GM23338 (cell line): ENCODE measurements at regions not wholly inside any gene's neighbourhood (a gene's known extent, or its start where the extent isn't known, plus 50 kb on each side); places are given as distances from the start of the nearest gene placed in this dataset.

Source experiments
- CREB1 ChIP-seq: fragments of 250-450 bp; sonication (Bioruptor Pico); IDR thresholded peaks from 2 replicates; pipeline ENCODE4 v1.5.0; 2020; ENCODE audit warnings: low read depth, mild to moderate bottlenecking, moderate library complexity
- EZH2 ChIP-seq: fragments of 200-600 bp; sonication (generic); IDR thresholded peaks from one replicate; pipeline ENCODE4 v1.8.0; 2017; ENCODE audit warnings: antibody characterized with exemption, mild to moderate bottlenecking, low read depth; ENCODE audit not compliant: unreplicated experiment
- EZH2phosphoT487 ChIP-seq: fragments of 200-600 bp; sonication (generic); IDR thresholded peaks from one replicate; pipeline ENCODE4 v1.8.1; 2018; ENCODE audit warnings: antibody characterized with exemption; ENCODE audit not compliant: unreplicated experiment
- JUNB ChIP-seq: IDR thresholded peaks from one replicate; pipeline ENCODE4 v1.6.1; 2016; ENCODE audit warnings: antibody characterized with exemption; ENCODE audit not compliant: unreplicated experiment
- NANOG ChIP-seq: IDR thresholded peaks from 2 replicates; pipeline ENCODE4 v1.6.1; 2016; ENCODE audit warnings: antibody characterized with exemption, borderline replicate concordance
- POLR2AphosphoS5 ChIP-seq: IDR thresholded peaks from 2 replicates; pipeline ENCODE4 v1.6.1; 2016; ENCODE audit warnings: antibody characterized with exemption, low read depth
- STAT1 ChIP-seq: IDR thresholded peaks from one replicate; pipeline ENCODE4 v1.6.1; 2016; ENCODE audit warnings: antibody characterized with exemption; ENCODE audit not compliant: unreplicated experiment
- ZNF114 ChIP-seq: fragments of 250-450 bp; sonication (Bioruptor Pico); IDR thresholded peaks from 2 replicates; pipeline ENCODE4 v1.5.0; 2020; ENCODE audit warnings: mild to moderate bottlenecking, moderate library complexity
- ZNF331 ChIP-seq: fragments of 250-450 bp; sonication (Bioruptor Pico); IDR thresholded peaks from 2 replicates; pipeline ENCODE4 v1.5.0; 2020; ENCODE audit warnings: low read depth, mild to moderate bottlenecking, moderate library complexity
- TF ChIP-seq, protein P1 (sequence below), 2 experiments: fragments of 200-600 bp in 1 of 2; sonication (generic) in 1 of 2; conservative IDR thresholded peaks; 2 replicates each; pipeline versions ENCODE4 v1.5.1 to v1.6.1; 2016 to 2017; ENCODE audit warnings: antibody characterized with exemption in 2 of 2, low read depth in 2 of 2, mild to moderate bottlenecking in 2 of 2, moderate library complexity in 1 of 2
- TF ChIP-seq, protein P2 (sequence below): IDR thresholded peaks from one replicate; pipeline ENCODE4 v1.6.1; 2018; ENCODE audit warnings: antibody characterized with exemption; ENCODE audit not compliant: unreplicated experiment
- TF ChIP-seq, protein P3 (sequence below): IDR thresholded peaks from 2 replicates; pipeline ENCODE4 v1.6.1; 2016; ENCODE audit warnings: antibody characterized with exemption

DNA sequence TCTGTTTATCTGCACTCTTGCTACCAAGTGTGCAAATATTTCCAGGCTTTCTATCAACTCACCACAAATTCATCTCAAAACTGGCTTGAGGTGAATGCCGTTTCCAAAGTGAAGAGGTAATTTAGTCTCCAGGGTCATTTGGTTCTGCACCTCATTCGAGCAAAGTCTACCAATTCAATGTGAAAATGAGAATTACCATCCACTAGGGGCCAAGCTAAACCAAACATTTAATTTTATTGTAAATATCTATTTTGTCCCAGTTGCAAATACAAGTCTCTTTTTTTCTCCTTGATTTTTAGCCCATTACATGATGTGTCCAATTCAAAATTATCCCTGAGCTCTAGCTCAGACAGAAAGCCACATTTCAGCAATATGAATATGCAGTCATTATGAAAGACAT lies 152.3 kb upstream of the PTBP2 start:
- TF ChIP-seq CREB1 (CRISPR knock-in tag) (no peak), POLR2AphosphoS5 (no peak), ZNF114 (CRISPR knock-in tag) (no peak), EZH2phosphoT487 (no peak), EZH2 (no peak), STAT1 (no peak), ZNF331 (CRISPR knock-in tag) (no peak), JUNB (no peak), NANOG (no peak)
- TF ChIP-seq, protein P1, sequence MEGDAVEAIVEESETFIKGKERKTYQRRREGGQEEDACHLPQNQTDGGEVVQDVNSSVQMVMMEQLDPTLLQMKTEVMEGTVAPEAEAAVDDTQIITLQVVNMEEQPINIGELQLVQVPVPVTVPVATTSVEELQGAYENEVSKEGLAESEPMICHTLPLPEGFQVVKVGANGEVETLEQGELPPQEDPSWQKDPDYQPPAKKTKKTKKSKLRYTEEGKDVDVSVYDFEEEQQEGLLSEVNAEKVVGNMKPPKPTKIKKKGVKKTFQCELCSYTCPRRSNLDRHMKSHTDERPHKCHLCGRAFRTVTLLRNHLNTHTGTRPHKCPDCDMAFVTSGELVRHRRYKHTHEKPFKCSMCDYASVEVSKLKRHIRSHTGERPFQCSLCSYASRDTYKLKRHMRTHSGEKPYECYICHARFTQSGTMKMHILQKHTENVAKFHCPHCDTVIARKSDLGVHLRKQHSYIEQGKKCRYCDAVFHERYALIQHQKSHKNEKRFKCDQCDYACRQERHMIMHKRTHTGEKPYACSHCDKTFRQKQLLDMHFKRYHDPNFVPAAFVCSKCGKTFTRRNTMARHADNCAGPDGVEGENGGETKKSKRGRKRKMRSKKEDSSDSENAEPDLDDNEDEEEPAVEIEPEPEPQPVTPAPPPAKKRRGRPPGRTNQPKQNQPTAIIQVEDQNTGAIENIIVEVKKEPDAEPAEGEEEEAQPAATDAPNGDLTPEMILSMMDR (conservative IDR thresholded peaks at IDR 0.05; ENCODE audit: low read depth in 2 of 2), result no peak
- TF ChIP-seq, protein P2, sequence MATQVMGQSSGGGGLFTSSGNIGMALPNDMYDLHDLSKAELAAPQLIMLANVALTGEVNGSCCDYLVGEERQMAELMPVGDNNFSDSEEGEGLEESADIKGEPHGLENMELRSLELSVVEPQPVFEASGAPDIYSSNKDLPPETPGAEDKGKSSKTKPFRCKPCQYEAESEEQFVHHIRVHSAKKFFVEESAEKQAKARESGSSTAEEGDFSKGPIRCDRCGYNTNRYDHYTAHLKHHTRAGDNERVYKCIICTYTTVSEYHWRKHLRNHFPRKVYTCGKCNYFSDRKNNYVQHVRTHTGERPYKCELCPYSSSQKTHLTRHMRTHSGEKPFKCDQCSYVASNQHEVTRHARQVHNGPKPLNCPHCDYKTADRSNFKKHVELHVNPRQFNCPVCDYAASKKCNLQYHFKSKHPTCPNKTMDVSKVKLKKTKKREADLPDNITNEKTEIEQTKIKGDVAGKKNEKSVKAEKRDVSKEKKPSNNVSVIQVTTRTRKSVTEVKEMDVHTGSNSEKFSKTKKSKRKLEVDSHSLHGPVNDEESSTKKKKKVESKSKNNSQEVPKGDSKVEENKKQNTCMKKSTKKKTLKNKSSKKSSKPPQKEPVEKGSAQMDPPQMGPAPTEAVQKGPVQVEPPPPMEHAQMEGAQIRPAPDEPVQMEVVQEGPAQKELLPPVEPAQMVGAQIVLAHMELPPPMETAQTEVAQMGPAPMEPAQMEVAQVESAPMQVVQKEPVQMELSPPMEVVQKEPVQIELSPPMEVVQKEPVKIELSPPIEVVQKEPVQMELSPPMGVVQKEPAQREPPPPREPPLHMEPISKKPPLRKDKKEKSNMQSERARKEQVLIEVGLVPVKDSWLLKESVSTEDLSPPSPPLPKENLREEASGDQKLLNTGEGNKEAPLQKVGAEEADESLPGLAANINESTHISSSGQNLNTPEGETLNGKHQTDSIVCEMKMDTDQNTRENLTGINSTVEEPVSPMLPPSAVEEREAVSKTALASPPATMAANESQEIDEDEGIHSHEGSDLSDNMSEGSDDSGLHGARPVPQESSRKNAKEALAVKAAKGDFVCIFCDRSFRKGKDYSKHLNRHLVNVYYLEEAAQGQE, result no peak
- TF ChIP-seq, protein P3, sequence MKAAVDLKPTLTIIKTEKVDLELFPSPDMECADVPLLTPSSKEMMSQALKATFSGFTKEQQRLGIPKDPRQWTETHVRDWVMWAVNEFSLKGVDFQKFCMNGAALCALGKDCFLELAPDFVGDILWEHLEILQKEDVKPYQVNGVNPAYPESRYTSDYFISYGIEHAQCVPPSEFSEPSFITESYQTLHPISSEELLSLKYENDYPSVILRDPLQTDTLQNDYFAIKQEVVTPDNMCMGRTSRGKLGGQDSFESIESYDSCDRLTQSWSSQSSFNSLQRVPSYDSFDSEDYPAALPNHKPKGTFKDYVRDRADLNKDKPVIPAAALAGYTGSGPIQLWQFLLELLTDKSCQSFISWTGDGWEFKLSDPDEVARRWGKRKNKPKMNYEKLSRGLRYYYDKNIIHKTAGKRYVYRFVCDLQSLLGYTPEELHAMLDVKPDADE, result no peak
